Stimulated activated CD4-positive, alpha-beta T cell treated with anti-CD3 and anti-CD28 coated beads, TNF-alpha, amount 100 ng/mL, for 1 hour (primary cell): ENCODE measurements at regions not wholly inside any gene's neighbourhood (a gene's known extent, or its start where the extent isn't known, plus 50 kb on each side); places are given as distances from the start of the nearest gene placed in this dataset.

Source experiments
- DNase-seq, 3 donors: peaks; one replicate each; pipeline ENCODE4 v3.0.0-alpha.2; 2020; ENCODE audit warnings: low read depth in 3 of 3, low spot score in 1 of 3

GRCh38 chr21:37967036-37967435 lies 50.8 kb upstream of the KCNJ6 start:
- DNase-seq, result no peak

- DNase-seq, result no peak
These were observed 52.5 kb upstream of the KCNJ6 start for GRCh38 chr21:37968744-37969143.

DNA sequence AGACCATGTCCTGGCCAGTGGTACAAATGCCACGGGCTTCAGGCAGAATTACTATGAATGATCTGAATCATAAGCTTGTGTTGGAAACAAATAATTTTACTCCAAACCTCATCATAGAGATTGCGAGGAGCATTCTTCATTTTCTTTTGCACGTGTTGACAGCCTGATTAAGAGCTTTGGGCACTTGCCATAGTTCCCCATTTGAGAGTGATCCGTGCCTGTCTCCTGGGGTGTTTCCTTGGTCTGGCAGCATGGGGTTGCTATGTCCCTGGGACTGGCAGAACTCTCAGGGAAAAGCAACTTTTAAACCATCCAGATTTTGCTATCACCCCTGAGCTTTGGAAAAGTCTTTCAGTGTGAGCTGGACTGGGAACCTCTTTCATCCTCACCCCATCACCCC lies 54.3 kb upstream of the KCNJ6 start:
- no peak for DNase-seq

DNA sequence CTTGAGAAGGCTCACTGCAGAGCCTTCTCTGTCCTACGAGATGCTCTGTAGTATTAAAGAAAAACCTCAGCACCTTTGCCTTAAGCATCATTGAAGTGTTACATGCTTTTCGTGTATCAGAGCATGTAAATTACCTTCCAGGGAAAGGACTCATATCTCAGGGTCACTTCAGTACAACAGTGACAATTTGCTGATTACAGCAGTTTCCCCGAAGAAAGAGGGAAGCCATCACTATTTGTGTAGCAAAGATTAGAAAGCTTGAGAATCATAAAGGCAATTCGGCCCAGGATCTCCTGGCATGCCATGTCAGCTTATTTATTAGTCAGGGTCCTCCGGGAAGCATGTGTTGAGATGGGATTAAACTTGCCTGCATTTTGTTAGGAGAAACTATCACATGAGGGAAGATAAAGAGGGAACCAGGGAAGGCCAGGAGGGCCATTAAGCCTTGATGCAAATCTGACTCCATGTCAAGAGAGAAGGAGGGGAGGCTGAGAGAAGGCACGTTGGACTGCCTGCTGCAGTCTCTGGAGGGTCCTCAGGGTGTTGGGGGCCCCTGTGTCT lies 55.2 kb upstream of the KCNJ6 start:
- no peak for DNase-seq

DNA sequence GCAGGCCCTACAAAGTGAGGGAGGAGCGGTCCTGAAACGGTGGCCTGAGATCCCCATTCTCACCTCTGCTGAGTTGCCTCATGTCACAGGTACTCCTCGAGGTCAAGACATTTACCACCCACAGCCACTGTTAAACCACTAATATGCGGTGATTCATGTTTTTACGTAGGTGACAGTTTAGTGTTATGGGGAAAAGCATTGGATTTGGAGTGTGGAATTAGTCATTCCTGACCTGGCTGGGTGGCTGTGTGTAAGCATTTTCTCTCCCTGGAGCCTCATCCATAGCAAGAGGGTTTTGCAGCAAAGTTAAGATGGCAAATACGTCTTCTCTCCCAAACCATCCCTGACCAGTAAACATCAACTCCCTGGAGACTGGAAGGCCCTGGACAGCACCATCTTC lies 57.8 kb upstream of the KCNJ6 start:
- DNase-seq, result no peak

DNA sequence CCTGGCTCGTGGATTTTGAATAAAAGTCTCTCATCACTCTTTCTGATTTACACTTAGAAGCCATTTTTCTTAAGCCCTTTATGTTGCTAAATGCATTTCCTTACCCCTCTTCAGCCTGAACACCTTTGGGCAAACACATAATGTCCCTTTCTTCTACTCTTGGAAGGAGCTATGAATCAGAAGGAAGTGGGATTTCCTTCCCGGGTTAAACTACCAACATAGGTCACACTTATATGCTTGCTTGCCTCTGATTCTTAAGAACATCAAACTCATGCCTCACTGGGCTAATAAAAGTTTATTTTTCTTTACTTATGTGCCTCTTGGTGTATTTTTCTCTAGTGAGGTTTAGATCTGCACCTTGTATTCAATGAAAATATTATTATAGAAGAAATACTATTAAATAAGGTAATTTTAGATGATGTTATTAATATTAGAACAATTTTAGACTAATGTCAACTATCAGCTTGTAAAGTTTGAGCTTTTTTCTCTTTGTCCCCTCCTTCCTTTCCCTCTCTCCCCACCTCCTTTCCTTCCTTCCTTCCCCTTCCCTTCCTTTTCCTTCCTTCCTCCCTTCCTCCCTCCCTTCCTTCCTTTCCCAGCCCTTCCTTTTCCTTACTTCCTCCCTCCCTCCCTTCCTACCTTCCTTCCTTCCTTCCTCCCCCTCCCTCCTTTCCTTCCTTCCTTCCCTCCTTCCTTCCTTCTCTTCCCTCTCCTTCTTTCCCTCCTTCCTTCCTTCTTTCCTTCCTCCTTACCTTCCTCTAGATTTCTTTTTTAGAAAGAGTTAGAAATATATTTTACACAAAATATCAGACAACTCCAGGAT lies 66.5 kb upstream of the KCNJ6 start:
- DNase-seq, result no peak

GRCh38 chr21:37983336-37984095 lies 67.3 kb upstream of the KCNJ6 start:
- DNase-seq, result no peak

GRCh38 chr21:37984416-37984815 lies 68.2 kb upstream of the KCNJ6 start:
- no peak for DNase-seq

DNA sequence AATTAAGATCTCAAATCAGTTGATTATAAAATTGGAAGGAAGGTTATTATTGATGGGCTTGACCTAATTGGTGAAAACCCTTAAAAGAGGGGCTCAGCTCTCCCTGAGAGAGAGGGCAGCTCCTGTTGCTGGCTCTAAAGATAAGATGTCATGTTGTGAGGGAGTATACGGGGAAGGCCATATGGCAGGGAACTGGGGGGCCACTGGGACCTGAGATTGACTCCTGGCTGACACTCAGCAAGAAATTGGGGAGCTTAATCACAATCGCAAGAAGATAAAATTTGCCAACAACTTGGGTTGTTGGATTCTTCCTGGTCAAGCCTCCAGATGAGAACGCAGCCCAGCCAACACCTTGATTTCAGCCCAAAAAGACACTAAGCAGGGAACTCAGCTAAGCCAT lies 69.7 kb upstream of the KCNJ6 start:
- DNase-seq, result no peak

DNA sequence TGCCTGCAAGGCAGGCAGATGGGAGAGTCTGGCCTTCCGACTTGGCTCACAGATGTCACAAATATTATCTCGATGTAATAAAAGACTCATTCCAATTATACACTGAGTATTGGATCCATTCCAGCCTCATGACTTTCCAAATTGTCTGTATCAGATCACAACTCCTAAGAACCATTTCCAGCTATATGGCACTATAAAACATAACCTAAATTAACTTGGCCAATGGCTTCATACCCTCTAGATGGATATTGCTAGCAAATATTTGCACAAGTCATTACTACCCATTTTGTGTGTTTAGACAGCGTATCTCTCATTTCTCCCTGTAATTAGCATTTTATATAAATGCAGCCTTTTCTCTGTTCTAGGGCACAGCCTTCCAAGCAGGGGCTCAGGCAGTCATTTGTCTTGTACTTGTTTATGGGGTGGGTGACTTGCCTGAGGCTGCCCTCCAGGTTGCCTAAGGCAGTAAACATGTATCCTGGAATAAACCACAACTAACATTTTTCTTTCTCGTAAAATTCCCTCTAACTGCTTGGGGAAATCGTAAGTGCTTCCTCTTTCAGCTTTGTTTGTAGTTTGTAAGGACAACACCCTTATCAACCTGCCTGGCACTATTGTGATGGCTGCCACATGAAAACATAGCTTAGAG lies 70.6 kb upstream of the KCNJ6 start:
- no peak for DNase-seq

- no peak for DNase-seq
These were observed 71.4 kb upstream of the KCNJ6 start for GRCh38 chr21:37987668-37988067.

- DNase-seq, result no peak
These were observed 76.8 kb upstream of the KCNJ6 start for GRCh38 chr21:37993071-37993470.

DNA sequence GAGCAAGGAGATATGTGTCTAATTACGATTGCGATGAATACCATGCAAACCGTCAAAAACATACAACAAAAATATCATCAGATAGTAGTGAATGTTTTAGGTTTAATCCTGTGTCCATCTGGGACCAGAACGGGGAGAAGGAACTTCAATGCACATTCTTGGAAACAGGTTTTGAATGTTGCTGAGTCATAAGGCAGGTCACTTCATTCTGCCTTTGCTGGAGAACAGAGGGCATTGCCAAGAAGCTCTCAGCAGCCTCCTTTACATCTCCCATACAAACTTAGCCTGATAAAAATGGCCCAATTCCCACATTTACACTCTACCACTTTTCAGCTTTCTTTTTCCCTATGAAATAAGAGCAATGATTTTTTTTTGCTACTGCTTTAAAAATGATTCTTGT lies 78.0 kb upstream of the KCNJ6 start:
- no peak for DNase-seq

- DNase-seq, result no peak
These were observed 96.4 kb upstream of the KCNJ6 start for GRCh38 chr21:38012672-38013071.

DNA sequence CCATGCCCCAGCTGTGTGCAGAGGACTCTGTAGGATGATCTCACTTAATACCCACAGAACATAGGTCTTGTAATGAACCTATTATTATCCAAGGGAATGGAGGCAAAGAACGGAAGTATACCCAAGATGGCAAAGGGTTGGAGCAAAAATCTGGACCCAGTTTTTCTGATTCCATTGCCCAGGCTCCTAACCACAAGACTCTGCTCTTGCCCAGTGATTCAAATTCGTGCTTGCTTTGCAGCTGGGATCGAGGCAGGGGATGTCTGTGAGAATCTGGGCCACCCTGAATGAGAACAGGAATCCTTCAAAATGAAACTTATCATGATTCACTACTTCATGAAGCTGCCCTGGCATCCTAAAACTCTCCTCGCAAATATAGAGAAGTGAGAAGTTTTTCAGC lies 97.5 kb upstream of the KCNJ6 start:
- no peak for DNase-seq

DNA sequence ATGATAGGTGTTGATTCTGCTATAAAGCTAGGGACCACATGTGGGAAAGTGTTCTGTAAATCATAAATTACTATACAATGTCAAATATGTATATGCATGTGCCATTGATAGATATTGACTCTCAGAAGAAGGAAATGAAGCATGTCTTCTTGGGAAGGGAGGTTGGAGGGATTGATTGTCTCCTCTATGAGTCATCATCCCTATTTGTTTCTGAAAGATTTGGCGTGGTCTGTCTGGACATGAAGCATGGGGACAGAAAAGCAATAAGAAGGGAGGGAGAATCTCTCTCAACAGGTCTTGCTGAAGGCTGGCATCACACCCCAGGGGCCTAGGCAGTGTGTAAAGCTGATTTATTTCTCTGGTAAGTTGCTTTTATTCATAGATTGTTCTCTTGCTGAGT lies 98.0 kb upstream of the KCNJ6 start:
- DNase-seq, result no peak

- no peak for DNase-seq
These were observed 111.7 kb upstream of the KCNJ6 start for GRCh38 chr21:38027901-38028498.

DNA sequence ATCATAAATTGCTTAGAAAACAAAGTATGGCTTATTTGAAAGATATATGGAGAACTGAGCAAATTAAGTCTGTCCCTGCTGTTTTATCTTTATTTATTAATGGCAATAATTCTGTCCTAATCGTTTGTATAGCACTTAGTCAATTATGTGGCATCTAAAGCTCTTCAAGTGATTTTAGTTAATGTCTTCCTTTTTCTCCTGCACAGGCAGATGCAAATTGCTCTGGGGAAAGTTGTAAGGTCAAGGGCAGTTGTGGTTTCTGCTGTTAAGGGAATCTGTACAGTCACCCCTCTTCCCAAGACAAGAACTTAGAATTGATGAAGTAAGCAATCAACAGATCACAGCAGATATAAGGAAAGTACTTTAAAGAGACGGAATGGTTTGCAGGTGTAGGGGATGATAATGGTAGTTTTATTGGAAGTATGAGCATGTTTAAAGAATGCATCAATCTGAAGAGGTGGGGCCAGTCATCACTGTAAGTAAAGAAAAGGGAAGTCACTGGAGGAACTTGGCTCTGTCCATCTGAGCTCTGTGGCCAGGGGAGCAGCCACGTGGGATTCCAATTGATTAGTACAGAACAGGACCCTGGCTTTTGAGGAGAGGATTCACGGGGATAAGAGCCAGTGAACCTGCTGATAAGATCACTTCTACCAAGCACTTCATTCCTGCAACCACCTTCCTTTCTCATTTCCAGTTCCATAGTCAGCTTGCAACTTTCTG lies 116.0 kb upstream of the KCNJ6 start:
- no peak for DNase-seq

- DNase-seq, result no peak
These were observed 119.8 kb upstream of the KCNJ6 start for GRCh38 chr21:38036016-38036415.

GRCh38 chr21:38037416-38037815 lies 121.2 kb upstream of the KCNJ6 start:
- no peak for DNase-seq

DNA sequence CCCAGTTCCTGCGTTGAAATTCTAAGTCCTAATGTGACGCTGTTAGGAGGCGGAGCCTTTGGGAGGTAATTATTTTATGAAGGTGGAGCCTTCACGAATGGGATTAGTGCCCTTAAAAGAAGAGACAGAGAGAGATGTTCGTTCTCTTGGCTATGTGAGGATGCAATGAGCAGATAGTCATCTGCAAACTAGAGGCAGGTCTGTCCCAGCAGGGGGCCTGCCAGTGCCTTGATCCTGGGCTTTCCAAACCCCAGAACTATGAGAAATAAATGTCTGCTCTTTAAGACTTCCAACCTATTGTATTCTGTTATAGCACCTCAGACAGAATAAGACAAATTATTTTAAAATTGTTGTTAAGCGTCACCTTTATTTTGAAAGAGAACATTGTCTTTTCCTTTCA lies 123.1 kb upstream of the KCNJ6 start:
- no peak for DNase-seq
